ENCODE measurements at regions not wholly inside any gene's neighbourhood (a gene's known extent, or its start where the extent isn't known, plus 50 kb on each side); places are given as distances from the start of the nearest gene placed in this dataset.

DNA sequence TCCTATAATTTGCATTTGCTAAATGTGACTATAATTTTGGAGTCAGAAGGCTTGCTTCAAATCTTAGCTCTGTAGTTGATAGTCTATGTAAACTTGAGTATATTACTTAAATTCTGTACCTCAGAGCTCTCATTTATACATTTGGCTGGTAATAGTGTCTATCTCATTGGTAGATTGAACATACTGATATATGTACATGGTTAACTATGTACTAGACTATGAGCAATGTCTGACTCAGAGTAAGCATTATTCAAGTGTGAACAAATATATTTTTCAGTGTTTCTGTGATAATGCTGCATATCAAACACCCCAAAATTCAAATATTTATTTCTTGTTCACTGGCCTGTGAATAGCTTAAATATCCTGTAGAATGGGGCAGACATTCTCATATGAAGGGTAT is 1568.9 kb upstream of the PABPC4L start:
- H3K36me3 ChIP-seq (ENCODE audit: insufficient read depth, low read length): no peaks in the 10 kb centered on the region
- no peak overlapping the region for H2AFZ ChIP-seq (ENCODE audit: low read length)
- no peaks in the 10 kb centered on the region for H3K79me2 ChIP-seq (ENCODE audit: insufficient read depth, low read length)
- no peak for TF ChIP-seq EZH2 (IDR thresholded peaks at IDR 0.05; ENCODE audit: borderline replicate concordance, low read length)
- TF ChIP-seq, protein P1, sequence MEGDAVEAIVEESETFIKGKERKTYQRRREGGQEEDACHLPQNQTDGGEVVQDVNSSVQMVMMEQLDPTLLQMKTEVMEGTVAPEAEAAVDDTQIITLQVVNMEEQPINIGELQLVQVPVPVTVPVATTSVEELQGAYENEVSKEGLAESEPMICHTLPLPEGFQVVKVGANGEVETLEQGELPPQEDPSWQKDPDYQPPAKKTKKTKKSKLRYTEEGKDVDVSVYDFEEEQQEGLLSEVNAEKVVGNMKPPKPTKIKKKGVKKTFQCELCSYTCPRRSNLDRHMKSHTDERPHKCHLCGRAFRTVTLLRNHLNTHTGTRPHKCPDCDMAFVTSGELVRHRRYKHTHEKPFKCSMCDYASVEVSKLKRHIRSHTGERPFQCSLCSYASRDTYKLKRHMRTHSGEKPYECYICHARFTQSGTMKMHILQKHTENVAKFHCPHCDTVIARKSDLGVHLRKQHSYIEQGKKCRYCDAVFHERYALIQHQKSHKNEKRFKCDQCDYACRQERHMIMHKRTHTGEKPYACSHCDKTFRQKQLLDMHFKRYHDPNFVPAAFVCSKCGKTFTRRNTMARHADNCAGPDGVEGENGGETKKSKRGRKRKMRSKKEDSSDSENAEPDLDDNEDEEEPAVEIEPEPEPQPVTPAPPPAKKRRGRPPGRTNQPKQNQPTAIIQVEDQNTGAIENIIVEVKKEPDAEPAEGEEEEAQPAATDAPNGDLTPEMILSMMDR (IDR thresholded peaks at IDR 0.05; ENCODE audit: low read length): no peak
- no peak overlapping the region for H3K4me3 ChIP-seq (ENCODE audit: low read depth, low read length, poor library complexity, severe bottlenecking)
- no peaks in the 10 kb centered on the region for H3F3A ChIP-seq (ENCODE audit: insufficient read depth, low read length)
- no peaks in the 10 kb centered on the region for H3K27me3 ChIP-seq (ENCODE audit: insufficient read depth, low read length)
- no peaks in the 10 kb centered on the region for H3K9me3 ChIP-seq (ENCODE audit: low read length)
- no peaks in the 10 kb centered on the region for H4K20me1 ChIP-seq (ENCODE audit: insufficient read depth, low read length)
- H3K27ac ChIP-seq (ENCODE audit: low read depth, low read length, poor library complexity, severe bottlenecking): no peak overlapping the region
- H3K4me1 ChIP-seq (ENCODE audit: insufficient read depth, low read length, severe bottlenecking): no peaks in the 10 kb centered on the region
- no peak overlapping the region for H3K9ac ChIP-seq (ENCODE audit: low read length)
- H3K4me2 ChIP-seq (ENCODE audit: low read length): no peak overlapping the region
- H3K9me2 ChIP-seq (ENCODE audit: low read depth, low read length): no peaks in the 10 kb centered on the region; the same call in 1 of the 2 replicates

- Histone ChIP-seq H3K4me1 (ENCODE audit: insufficient read depth, low read length, severe bottlenecking) (no peaks in the 10 kb centered on the region), H4K20me1 (ENCODE audit: insufficient read depth, low read length) (no peaks in the 10 kb centered on the region), H3K4me3 (ENCODE audit: low read depth, low read length, poor library complexity, severe bottlenecking) (no peak overlapping the region), H3K27ac (ENCODE audit: low read depth, low read length, poor library complexity, severe bottlenecking) (no peak overlapping the region), H3K9me3 (ENCODE audit: low read length) (no peaks in the 10 kb centered on the region), H3K4me2 (ENCODE audit: low read length) (no peak overlapping the region), H3K79me2 (ENCODE audit: insufficient read depth, low read length) (no peaks in the 10 kb centered on the region), H2AFZ (ENCODE audit: low read length) (no peak overlapping the region), H3K36me3 (ENCODE audit: insufficient read depth, low read length) (no peaks in the 10 kb centered on the region), H3K9ac (ENCODE audit: low read length) (no peak overlapping the region), H3F3A (ENCODE audit: insufficient read depth, low read length) (no peaks in the 10 kb centered on the region), H3K9me2 (ENCODE audit: low read depth, low read length) (no peaks in the 10 kb centered on the region), H3K27me3 (ENCODE audit: insufficient read depth, low read length) (no peaks in the 10 kb centered on the region)
- TF ChIP-seq, protein P1 (IDR thresholded peaks at IDR 0.05; ENCODE audit: low read length): no peak
- TF ChIP-seq EZH2 (IDR thresholded peaks at IDR 0.05; ENCODE audit: borderline replicate concordance, low read length): no peak
These were observed 1543.3 kb upstream of the PABPC4L start for GRCh38 chr4:135744928-135745327.

GRCh38 chr4:135741583-135741982 is 1540.0 kb upstream of the PABPC4L start:
- Histone ChIP-seq H3K9me2 (ENCODE audit: low read depth, low read length) (no peaks in the 10 kb centered on the region), H2AFZ (ENCODE audit: low read length) (no peak overlapping the region), H3F3A (ENCODE audit: insufficient read depth, low read length) (no peaks in the 10 kb centered on the region), H3K27ac (ENCODE audit: low read depth, low read length, poor library complexity, severe bottlenecking) (no peak overlapping the region), H3K9me3 (ENCODE audit: low read length) (no peaks in the 10 kb centered on the region), H3K36me3 (ENCODE audit: insufficient read depth, low read length) (no peaks in the 10 kb centered on the region), H3K4me2 (ENCODE audit: low read length) (no peak overlapping the region), H4K20me1 (ENCODE audit: insufficient read depth, low read length) (no peaks in the 10 kb centered on the region), H3K9ac (ENCODE audit: low read length) (no peak overlapping the region), H3K27me3 (ENCODE audit: insufficient read depth, low read length) (no peaks in the 10 kb centered on the region), H3K4me3 (ENCODE audit: low read depth, low read length, poor library complexity, severe bottlenecking) (no peak overlapping the region), H3K4me1 (ENCODE audit: insufficient read depth, low read length, severe bottlenecking) (no peaks in the 10 kb centered on the region), H3K79me2 (ENCODE audit: insufficient read depth, low read length) (no peaks in the 10 kb centered on the region)
- TF ChIP-seq, protein P1 (IDR thresholded peaks at IDR 0.05; ENCODE audit: low read length): no peak
- no peak for TF ChIP-seq EZH2 (IDR thresholded peaks at IDR 0.05; ENCODE audit: borderline replicate concordance, low read length)

Data from OCI-LY1 (cell line).